Transverse colon (tissue), 3 donors: ENCODE measurements at regions not wholly inside any gene's neighbourhood (a gene's known extent, or its start where the extent isn't known, plus 50 kb on each side); places are given as distances from the start of the nearest gene placed in this dataset.

Experiments
- CTCF ChIP-seq, 5 experiments: fragments of 200-600 bp in 3 of 5; fragments of 450-650 bp in 2 of 5; sonication (generic) in 3 of 5; IDR thresholded peaks; 1 replicate in 2 of 5; 2 replicates in 3 of 5; pipeline ENCODE4 v1.5.1; 2016 to 2017; ENCODE audit warnings: antibody characterized with exemption in 5 of 5, inconsistent platforms in 3 of 5, mild to moderate bottlenecking in 2 of 5, moderate library complexity in 1 of 5
- POLR2A ChIP-seq: fragments of 450-650 bp; IDR thresholded peaks from one replicate; pipeline ENCODE4 v1.6.1; 2016; ENCODE audit warnings: antibody characterized with exemption, mild to moderate bottlenecking, moderate library complexity

GRCh38 chr5:12840972-12841371, 936.7 kb upstream of the CTNND2 start:
- TF ChIP-seq POLR2A (no peak), CTCF (IDR thresholded peaks at IDR 0.05) (no peak)
